Panc1 (cell line): ENCODE measurements at regions not wholly inside any gene's neighbourhood (a gene's known extent, or its start where the extent isn't known, plus 50 kb on each side); places are given as distances from the start of the nearest gene placed in this dataset.

ENCODE experiments used
- ATAC-seq: fragments of 200-7000 bp; cut with Tn5 transposase; 2 replicates; pipeline ENCODE4 v1.9.1; 2020; ENCODE audit warnings: mild to moderate bottlenecking, moderate library complexity
- BruUV-seq: library from RNA; stranded (reverse); fragments of 400-500 nt; replicated peaks from 2 replicates; lab custom pipeline; 2021; lab: Mats Ljungman, UMichigan
- CTCF ChIA-PET: fragments of 300-600 bp; sonication (Branson Sonifier 250); formaldehyde crosslinking; loops from one replicate; lab custom pipeline; 2022; ENCODE audit warnings: antibody characterized with exemption; lab: Charles Lee
- POLR2A ChIA-PET: fragments of 300-600 bp; sonication (Branson Sonifier 250); formaldehyde crosslinking; loops from one replicate; lab custom pipeline; 2022; ENCODE audit warnings: antibody characterized with exemption; lab: Charles Lee
- DNase-seq: peaks from one replicate; pipeline ENCODE4 v3.0.0-alpha.2; 2010; ENCODE audit warnings: low read depth, low spot score
- H3K27ac ChIP-seq: 2 replicates; pipeline ENCODE4 v1.5.1; 2011; ENCODE audit warnings: mild to moderate bottlenecking, low read length, inconsistent platforms
- H3K27me3 ChIP-seq: fragments of 200-500 bp; sonication (Bioruptor generic); 2 replicates; pipeline ENCODE4 v1.6.0; 2014; ENCODE audit warnings: low read length, inconsistent platforms; ENCODE audit not compliant: control insufficient read depth, insufficient read depth
- H3K36me3 ChIP-seq: fragments of 200-500 bp; sonication (Bioruptor generic); 2 replicates; pipeline ENCODE4 v1.5.1; 2014; ENCODE audit warnings: inconsistent platforms, mild to moderate bottlenecking, low read length, moderate library complexity; ENCODE audit not compliant: control insufficient read depth, insufficient read depth
- H3K4me1 ChIP-seq: 2 replicates; pipeline ENCODE4 v1.5.1; 2011; ENCODE audit warnings: inconsistent platforms, mild to moderate bottlenecking, low read length, moderate library complexity; ENCODE audit not compliant: control insufficient read depth, insufficient read depth
- H3K4me3 ChIP-seq, 2 experiments: 2 replicates each; pipeline ENCODE4 v1.5.1; 2011 to 2012; ENCODE audit warnings: low read depth in 2 of 2, low read length in 2 of 2, mild to moderate bottlenecking in 2 of 2, inconsistent platforms in 1 of 2, moderate library complexity in 1 of 2
- H3K9me3 ChIP-seq: fragments of 200-500 bp; sonication (Bioruptor generic); 2 replicates; pipeline ENCODE4 v1.5.1; 2014; ENCODE audit warnings: low read depth, mild to moderate bottlenecking, inconsistent platforms, low read length, moderate library complexity; ENCODE audit not compliant: control insufficient read depth, insufficient read depth
- POLR2AphosphoS5 ChIP-seq: IDR thresholded peaks from 2 replicates; pipeline ENCODE4 v1.6.1; 2012; ENCODE audit warnings: mild to moderate bottlenecking, low read depth, low read length, moderate library complexity
- SIN3A ChIP-seq: IDR thresholded peaks from 2 replicates; pipeline ENCODE4 v1.6.1; 2012; ENCODE audit warnings: low read depth, mild to moderate bottlenecking, low read length, moderate library complexity, borderline replicate concordance; ENCODE audit not compliant: insufficient read depth
- TCF7L2 ChIP-seq: IDR thresholded peaks from 2 replicates; pipeline ENCODE4 v1.6.1; 2011; ENCODE audit warnings: mild to moderate bottlenecking, low read depth, low read length, inconsistent platforms
- in situ Hi-C: cut with HindIII; loops from 2 replicates; pipeline ENCODE4 v1.10.0; 2016; ENCODE audit warnings: low sequenced_read_pairs, low pct_unique_long_range_greater_than_20kb
- intact Hi-C: fragments of 100-400 bp; cut with micrococcal nuclease; formaldehyde crosslinking; loops from one replicate; pipeline ENCODE4 v1.10.0; 2022; ENCODE audit not compliant: unreplicated experiment
- TF ChIP-seq, protein P1 (sequence below): fragments of 450-650 bp; IDR thresholded peaks from 2 replicates; pipeline ENCODE4 v1.5.1; 2017; ENCODE audit warnings: mild to moderate bottlenecking
- TF ChIP-seq, protein P2 (sequence below), 2 experiments: IDR thresholded peaks; 2 replicates each; pipeline ENCODE4 v1.6.1; 2011 to 2012; ENCODE audit warnings: low read depth in 2 of 2, control low read depth in 1 of 2, low read length in 1 of 2, mild to moderate bottlenecking in 1 of 2, moderate library complexity in 1 of 2; ENCODE audit not compliant: insufficient read depth in 1 of 2

DNA sequence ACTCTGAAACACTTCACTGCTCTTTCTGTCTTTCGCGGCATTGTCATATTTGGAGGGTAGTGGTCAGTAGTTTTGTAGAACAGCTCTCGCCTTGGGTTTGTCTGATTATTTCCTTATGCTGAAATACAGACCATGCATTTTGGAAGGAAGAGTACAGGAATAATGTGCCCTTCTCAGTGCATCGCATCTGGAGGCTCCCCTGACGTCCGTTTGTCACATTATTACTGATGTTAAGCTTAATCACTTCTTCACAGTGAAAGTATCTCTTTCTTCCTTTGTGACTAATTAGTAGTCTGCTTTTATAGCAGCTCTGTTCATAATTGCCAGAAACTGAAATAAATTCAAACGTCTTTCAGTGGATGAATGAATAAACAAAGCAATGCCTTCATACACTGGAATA, 85.7 kb upstream of the CXADR start:
- Histone ChIP-seq H3K36me3 (no peaks in the 10 kb centered on the region), H3K4me3 (no peak overlapping the region), H3K9me3 (no peaks in the 10 kb centered on the region), H3K27me3 (no peaks in the 10 kb centered on the region), H3K27ac (no peak overlapping the region), H3K4me1 (no peaks in the 10 kb centered on the region)
- DNase-seq (no peak), ATAC-seq (no peak)
- ChIA-PET POLR2A (no interaction called here), CTCF (no interaction called here)
- intact Hi-C loops: no loop called here
- in situ Hi-C loops: no loop called here
- TF ChIP-seq, protein P1, sequence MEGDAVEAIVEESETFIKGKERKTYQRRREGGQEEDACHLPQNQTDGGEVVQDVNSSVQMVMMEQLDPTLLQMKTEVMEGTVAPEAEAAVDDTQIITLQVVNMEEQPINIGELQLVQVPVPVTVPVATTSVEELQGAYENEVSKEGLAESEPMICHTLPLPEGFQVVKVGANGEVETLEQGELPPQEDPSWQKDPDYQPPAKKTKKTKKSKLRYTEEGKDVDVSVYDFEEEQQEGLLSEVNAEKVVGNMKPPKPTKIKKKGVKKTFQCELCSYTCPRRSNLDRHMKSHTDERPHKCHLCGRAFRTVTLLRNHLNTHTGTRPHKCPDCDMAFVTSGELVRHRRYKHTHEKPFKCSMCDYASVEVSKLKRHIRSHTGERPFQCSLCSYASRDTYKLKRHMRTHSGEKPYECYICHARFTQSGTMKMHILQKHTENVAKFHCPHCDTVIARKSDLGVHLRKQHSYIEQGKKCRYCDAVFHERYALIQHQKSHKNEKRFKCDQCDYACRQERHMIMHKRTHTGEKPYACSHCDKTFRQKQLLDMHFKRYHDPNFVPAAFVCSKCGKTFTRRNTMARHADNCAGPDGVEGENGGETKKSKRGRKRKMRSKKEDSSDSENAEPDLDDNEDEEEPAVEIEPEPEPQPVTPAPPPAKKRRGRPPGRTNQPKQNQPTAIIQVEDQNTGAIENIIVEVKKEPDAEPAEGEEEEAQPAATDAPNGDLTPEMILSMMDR: no peak
- TF ChIP-seq SIN3A (no peak), TCF7L2 (no peak), POLR2AphosphoS5 (no peak)
- TF ChIP-seq, protein P2, sequence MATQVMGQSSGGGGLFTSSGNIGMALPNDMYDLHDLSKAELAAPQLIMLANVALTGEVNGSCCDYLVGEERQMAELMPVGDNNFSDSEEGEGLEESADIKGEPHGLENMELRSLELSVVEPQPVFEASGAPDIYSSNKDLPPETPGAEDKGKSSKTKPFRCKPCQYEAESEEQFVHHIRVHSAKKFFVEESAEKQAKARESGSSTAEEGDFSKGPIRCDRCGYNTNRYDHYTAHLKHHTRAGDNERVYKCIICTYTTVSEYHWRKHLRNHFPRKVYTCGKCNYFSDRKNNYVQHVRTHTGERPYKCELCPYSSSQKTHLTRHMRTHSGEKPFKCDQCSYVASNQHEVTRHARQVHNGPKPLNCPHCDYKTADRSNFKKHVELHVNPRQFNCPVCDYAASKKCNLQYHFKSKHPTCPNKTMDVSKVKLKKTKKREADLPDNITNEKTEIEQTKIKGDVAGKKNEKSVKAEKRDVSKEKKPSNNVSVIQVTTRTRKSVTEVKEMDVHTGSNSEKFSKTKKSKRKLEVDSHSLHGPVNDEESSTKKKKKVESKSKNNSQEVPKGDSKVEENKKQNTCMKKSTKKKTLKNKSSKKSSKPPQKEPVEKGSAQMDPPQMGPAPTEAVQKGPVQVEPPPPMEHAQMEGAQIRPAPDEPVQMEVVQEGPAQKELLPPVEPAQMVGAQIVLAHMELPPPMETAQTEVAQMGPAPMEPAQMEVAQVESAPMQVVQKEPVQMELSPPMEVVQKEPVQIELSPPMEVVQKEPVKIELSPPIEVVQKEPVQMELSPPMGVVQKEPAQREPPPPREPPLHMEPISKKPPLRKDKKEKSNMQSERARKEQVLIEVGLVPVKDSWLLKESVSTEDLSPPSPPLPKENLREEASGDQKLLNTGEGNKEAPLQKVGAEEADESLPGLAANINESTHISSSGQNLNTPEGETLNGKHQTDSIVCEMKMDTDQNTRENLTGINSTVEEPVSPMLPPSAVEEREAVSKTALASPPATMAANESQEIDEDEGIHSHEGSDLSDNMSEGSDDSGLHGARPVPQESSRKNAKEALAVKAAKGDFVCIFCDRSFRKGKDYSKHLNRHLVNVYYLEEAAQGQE (IDR thresholded peaks at IDR 0.05; ENCODE audit: insufficient read depth in 1 of 2, low read depth in 2 of 2, low read length in 1 of 2): no peak
- no TSS peak for BruUV-seq

DNA sequence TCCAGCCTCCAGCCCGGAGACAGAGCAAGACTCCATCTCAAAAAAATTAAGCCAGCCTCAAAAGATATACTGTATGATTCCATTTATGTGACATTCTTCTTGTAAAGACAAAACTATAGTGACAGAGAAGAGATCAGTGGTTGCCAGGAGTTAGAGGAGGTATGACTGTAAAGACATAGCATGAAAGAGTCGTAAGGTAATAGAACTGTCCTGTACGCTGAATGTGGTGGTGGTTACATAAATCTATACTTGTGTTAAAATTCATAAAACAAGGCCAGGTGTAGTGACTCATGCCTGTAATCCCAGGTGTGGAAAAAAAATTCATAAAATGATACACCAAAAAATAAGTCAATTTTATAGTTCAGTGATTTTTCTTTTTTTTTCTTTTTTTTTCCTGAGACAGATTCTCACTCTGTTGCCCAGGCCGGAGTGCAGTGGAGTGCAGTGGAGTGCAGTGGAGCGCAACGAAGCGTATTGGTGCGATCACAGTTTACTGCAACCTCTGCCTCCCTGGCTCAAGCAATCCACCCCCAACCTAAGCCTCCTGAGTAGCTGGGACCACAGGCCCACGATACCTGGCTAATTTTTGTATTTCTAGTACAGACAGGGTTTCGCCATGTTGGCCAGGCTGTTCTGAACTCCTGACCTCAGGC, 84.9 kb upstream of the CXADR start:
- H3K4me1 ChIP-seq: no peaks in the 10 kb centered on the region
- no TSS peak for BruUV-seq
- H3K36me3 ChIP-seq: no peaks in the 10 kb centered on the region
- intact Hi-C loops: no loop called here
- ChIA-PET CTCF (no interaction called here), POLR2A (no interaction called here)
- H3K4me3 ChIP-seq: no peak overlapping the region
- TF ChIP-seq POLR2AphosphoS5: no peak
- no peak for TF ChIP-seq SIN3A
- no peak for TF ChIP-seq TCF7L2
- TF ChIP-seq, protein P1: no peak
- TF ChIP-seq, protein P2 (IDR thresholded peaks at IDR 0.05; ENCODE audit: insufficient read depth in 1 of 2, low read depth in 2 of 2, low read length in 1 of 2): no peak
- no peak overlapping the region for H3K27ac ChIP-seq
- no peak for DNase-seq
- in situ Hi-C loops: no loop called here
- H3K9me3 ChIP-seq: no peaks in the 10 kb centered on the region
- no peaks in the 10 kb centered on the region for H3K27me3 ChIP-seq
- no peak for ATAC-seq
